LNCaP clone FGC (cell line): ENCODE measurements at regions not wholly inside any gene's neighbourhood (a gene's known extent, or its start where the extent isn't known, plus 50 kb on each side); places are given as distances from the start of the nearest gene placed in this dataset.

Experiments
- DNase-seq: peaks from one replicate; pipeline ENCODE4 v3.0.0-alpha.2; 2011; ENCODE audit warnings: low read depth
- H3K4me3 ChIP-seq: 2 replicates; pipeline ENCODE4 v1.5.1; 2011; ENCODE audit warnings: mild to moderate bottlenecking, low read depth, low read length, control low read depth
- TF ChIP-seq, protein P1 (sequence below): IDR thresholded peaks from 2 replicates; pipeline ENCODE4 v1.5.1; 2012; ENCODE audit warnings: mild to moderate bottlenecking; ENCODE audit not compliant: control insufficient read depth, insufficient read depth; ENCODE audit errors: extremely low read depth

DNA sequence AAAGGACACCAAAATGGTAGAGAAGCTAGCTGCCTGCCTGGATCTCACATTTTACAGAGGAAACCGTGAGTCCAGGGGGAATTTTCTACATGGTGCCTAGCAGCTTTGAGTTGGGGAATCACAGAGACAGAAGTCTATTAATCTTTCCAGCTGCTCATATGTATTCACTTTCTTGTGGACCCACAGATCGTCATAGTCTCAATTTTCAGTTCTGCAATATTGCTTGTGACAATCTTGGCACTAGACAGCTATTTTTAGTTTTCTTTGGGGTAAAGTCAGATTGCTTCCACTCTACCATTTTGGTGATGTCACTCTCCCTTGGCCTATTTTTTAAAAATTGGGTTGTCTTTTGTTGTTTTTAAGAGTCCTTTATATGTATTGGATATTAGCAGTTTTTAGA lies 233.4 kb upstream of the STK26 start:
- TF ChIP-seq, protein P1, sequence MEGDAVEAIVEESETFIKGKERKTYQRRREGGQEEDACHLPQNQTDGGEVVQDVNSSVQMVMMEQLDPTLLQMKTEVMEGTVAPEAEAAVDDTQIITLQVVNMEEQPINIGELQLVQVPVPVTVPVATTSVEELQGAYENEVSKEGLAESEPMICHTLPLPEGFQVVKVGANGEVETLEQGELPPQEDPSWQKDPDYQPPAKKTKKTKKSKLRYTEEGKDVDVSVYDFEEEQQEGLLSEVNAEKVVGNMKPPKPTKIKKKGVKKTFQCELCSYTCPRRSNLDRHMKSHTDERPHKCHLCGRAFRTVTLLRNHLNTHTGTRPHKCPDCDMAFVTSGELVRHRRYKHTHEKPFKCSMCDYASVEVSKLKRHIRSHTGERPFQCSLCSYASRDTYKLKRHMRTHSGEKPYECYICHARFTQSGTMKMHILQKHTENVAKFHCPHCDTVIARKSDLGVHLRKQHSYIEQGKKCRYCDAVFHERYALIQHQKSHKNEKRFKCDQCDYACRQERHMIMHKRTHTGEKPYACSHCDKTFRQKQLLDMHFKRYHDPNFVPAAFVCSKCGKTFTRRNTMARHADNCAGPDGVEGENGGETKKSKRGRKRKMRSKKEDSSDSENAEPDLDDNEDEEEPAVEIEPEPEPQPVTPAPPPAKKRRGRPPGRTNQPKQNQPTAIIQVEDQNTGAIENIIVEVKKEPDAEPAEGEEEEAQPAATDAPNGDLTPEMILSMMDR, result no peak
- H3K4me3 ChIP-seq, result no peak overlapping the region
- DNase-seq, result no peak

DNA sequence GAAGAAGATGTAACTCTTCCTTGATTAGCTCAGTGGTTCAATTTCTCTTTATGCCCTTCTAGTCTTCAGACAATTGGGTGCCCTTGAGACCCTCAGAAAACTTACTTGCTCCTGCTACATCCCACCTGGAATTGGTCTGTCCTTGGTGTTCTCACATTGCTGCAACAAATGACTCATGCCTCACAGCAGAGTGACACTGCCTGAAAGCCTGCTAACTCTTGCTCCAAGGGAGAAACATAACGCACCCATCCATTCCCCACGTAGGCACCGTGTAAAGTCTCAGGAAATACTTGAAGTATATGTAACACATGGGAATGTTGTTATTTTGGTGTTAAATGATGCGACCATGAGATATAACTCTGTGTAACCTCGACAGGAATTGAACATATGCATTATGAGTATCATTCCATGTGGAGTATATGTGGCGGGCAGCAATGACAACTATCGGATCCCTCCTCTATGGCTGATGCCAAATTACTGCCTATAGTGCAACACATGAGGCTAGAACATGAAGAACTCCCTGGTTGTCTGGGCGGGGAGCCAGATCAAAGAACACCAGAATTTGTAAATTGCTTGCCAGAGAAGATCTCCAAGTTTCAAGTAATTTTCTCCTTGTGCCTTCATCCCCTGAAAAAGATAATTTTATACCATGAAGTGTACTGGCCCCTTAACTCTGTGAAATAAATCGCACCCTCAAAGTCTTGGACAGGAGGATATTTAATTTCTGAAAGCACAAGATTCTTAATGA lies 231.3 kb upstream of the STK26 start:
- TF ChIP-seq, protein P1, result no peak
- peak overlapping the region; percentile 47 for H3K4me3 ChIP-seq
- no peak for DNase-seq

DNA sequence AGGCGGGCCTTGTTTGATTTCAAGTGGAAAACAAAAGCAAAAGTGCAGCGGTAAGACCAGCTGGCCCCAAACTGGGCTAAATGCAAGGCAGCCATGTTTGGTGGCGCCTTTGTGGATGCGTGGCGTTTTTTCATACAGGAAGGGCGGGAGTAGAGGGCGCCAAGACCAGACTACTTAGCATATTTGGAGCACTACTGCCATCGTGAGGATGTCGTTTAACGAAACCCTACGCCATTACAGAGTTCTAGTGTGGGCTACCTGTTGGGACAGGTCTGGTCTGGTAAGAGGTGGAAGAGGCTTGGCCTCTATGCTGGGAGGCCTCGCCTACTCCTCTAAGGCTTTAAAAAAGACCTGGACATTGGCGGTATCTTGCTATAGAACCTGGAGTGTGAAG lies 230.7 kb upstream of the STK26 start:
- peak; percentile 92 for DNase-seq
- H3K4me3 ChIP-seq, result peak overlapping the region; percentile 47
- TF ChIP-seq, protein P1, result peak; percentile 66

DNA sequence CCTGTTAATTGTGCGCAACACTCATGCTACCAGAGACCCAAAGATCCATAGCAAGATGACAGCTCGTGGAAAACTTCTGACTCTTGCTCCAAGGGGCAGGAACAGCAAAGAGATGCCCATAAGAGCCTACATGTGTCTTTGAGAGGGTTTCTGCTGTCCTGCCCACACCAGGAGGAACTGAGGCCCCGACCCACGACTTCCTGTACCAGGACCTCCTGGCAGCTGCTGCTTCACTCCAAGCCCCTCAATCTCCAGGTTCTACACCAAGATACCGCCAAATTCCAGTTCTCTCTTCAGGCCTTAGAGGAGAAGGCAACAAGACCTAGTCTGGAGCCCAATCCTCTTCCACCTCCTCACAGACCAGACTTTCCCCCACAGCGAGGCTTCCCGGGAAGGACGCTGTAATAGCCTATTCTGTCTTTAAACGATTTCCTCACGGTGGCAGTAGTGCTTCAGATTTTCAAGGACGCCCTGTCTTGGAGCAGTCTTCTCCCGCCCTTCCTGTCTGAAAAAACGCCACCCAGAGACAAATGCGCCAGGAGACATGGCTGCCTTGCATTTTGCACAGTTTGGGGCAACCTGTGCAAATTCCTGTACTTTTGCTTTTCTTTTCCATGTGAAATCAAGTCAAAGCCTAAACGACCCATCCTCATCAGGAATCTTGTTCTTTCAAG lies 230.2 kb upstream of the STK26 start:
- H3K4me3 ChIP-seq, result peak overlapping the region; percentile 36
- peak; percentile 88 for DNase-seq
- TF ChIP-seq, protein P1, result peak; percentile 62

DNA sequence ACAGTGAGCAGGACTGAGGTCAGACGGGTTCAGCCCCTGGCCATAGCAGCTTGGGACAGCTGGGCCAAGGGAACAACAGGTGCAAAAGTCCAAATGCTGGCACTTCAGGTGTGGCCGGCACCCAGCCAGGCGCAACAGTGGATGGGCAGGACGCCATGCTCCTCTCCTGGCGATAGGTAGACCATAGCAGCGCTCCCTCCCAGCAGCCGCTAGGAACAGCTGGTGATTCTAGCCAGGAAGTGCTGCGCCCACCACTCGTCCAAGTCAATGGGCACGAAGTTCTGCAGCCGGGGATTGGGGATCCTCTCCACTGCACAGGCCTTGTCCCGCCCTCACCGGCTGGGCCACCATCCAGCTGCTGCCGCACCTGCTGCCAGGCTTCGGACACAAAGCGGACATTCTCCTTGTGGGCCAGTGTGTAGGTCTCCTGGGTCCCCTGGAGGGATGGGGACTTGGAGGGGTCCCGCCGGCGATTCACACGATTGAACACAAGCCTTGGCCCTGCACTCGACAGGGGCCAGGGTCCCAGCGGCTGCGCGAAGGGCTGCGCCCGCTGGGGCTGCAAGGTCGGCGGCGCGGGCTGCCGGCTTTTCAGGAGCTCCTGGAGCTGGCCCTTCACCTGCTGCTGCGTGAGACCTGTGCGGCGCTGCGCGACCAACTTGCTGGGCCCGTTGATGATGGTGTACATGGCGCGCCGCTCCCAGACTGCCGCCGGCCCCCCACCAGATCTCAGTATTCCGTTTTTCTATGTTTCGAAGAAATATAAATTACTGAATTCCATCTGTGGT lies 227.5 kb upstream of the STK26 start:
- TF ChIP-seq, protein P1, result no peak
- peak overlapping the region; percentile 26 for H3K4me3 ChIP-seq
- DNase-seq, result no peak

DNA sequence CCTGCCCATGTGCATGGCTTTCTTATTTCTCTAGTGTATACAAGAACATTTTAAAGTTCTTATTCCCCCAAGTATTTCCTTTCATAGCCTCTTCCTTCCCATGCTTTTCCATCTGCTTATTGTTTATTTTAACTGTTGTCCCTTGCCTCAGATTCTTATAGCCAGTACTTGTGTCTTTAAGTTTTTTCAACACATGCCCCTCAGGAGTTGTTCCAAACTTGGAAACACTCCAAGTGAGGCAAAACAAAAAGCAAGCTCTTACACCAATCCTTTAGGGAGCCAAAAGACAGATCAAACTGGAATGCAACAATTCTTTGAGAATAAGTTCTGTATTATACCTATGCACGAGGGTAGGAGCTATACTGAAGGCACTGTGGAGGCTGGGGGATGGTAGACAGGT lies 222.0 kb upstream of the STK26 start:
- H3K4me3 ChIP-seq, result no peak overlapping the region
- TF ChIP-seq, protein P1, result no peak
- no peak for DNase-seq
